OCI-LY7 (cell line): ENCODE measurements at regions not wholly inside any gene's neighbourhood (a gene's known extent, or its start where the extent isn't known, plus 50 kb on each side); places are given as distances from the start of the nearest gene placed in this dataset.

Experiments used
- EZH2phosphoT487 ChIP-seq: fragments of 200-600 bp; sonication (generic); IDR thresholded peaks from 2 replicates; pipeline ENCODE4 v1.6.1; 2018; ENCODE audit warnings: low read depth, borderline replicate concordance, mild to moderate bottlenecking, mixed run types, antibody characterized with exemption, low read length, moderate library complexity, mixed read lengths
- TF ChIP-seq, protein P1 (sequence below): fragments of 200-600 bp; sonication (generic); conservative IDR thresholded peaks from 2 replicates; pipeline ENCODE4 v1.5.1; 2014; ENCODE audit warnings: mild to moderate bottlenecking, antibody characterized with exemption, low read length, moderate library complexity, mixed read lengths

DNA sequence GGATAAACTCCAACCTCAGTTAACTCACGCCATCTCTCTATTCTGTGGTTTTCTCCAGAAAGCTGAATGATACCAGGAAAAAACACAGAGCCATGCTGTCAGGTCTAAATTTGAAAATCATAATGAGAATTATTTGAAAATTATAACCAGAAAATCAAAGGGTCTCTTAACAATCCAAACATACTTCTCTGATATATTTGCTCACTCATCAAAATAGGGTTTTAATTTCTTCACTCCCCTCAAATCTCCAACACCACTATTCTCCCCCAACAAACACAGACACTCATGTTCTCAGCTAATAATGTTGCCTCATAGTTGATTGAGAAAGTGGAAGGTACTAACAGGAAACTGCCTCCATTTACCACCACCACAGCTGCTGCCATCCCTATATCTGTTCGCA, 375.5 kb downstream of the TLE1 start:
- TF ChIP-seq, protein P1, sequence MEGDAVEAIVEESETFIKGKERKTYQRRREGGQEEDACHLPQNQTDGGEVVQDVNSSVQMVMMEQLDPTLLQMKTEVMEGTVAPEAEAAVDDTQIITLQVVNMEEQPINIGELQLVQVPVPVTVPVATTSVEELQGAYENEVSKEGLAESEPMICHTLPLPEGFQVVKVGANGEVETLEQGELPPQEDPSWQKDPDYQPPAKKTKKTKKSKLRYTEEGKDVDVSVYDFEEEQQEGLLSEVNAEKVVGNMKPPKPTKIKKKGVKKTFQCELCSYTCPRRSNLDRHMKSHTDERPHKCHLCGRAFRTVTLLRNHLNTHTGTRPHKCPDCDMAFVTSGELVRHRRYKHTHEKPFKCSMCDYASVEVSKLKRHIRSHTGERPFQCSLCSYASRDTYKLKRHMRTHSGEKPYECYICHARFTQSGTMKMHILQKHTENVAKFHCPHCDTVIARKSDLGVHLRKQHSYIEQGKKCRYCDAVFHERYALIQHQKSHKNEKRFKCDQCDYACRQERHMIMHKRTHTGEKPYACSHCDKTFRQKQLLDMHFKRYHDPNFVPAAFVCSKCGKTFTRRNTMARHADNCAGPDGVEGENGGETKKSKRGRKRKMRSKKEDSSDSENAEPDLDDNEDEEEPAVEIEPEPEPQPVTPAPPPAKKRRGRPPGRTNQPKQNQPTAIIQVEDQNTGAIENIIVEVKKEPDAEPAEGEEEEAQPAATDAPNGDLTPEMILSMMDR, result no peak
- TF ChIP-seq EZH2phosphoT487, result no peak
